Ectodermal cell (in vitro differentiated cells): ENCODE measurements at regions not wholly inside any gene's neighbourhood (a gene's known extent, or its start where the extent isn't known, plus 50 kb on each side); places are given as distances from the start of the nearest gene placed in this dataset.
"Not testable (repeated sequence)": the region's sequence is repeated elsewhere in the genome, so short reads cannot be mapped to it uniquely, and the experiment has no call there.

Experiments
- H3K27ac ChIP-seq: 2 replicates; pipeline ENCODE4 v1.7.0; 2013; ENCODE audit warnings: mild to moderate bottlenecking, low read depth, low read length; ENCODE audit not compliant: insufficient read depth, poor library complexity, severe bottlenecking
- H3K27me3 ChIP-seq: 2 replicates; pipeline ENCODE4 v1.7.0; 2013; ENCODE audit warnings: mild to moderate bottlenecking, low read length; ENCODE audit not compliant: insufficient read depth, control insufficient read depth, poor library complexity, severe bottlenecking
- H3K36me3 ChIP-seq: one replicate; pipeline ENCODE4 v1.7.0; 2013; ENCODE audit warnings: low read length; ENCODE audit not compliant: control insufficient read depth, insufficient read depth
- H3K4me1 ChIP-seq: one replicate; pipeline ENCODE4 v1.7.0; 2013; ENCODE audit warnings: low read length; ENCODE audit not compliant: control insufficient read depth, insufficient read depth
- H3K4me3 ChIP-seq: 2 replicates; pipeline ENCODE4 v1.7.0; 2013; ENCODE audit warnings: low read depth, low read length, control low read depth; ENCODE audit not compliant: insufficient read depth
- H3K9me3 ChIP-seq: 2 replicates; pipeline ENCODE4 v1.7.0; 2013; ENCODE audit warnings: mild to moderate bottlenecking, low read length, moderate library complexity; ENCODE audit not compliant: control insufficient read depth
- WGBS, 2 experiments: methylation state at CpG; one replicate each; pipeline ENCODE4 v1.1.7; 2013; ENCODE audit warnings: missing lambda C conversion rate in 2 of 2; 5-methylcytosine and 5-hydroxymethylcytosine counted together

GRCh38 chr4:138458751-138459150 is 216.6 kb upstream of the SLC7A11 start:
- no peaks in the 10 kb centered on the region for H3K27me3 ChIP-seq
- H3K4me1 ChIP-seq, result no peaks in the 10 kb centered on the region
- no peaks in the 10 kb centered on the region for H3K36me3 ChIP-seq
- H3K27ac ChIP-seq, result no peak overlapping the region
- 94 to 96% methylated on average over 3 of the region's 3 CpGs for WGBS, 2 experiments
- H3K4me3 ChIP-seq, result no peak overlapping the region
- no peaks in the 10 kb centered on the region for H3K9me3 ChIP-seq

DNA sequence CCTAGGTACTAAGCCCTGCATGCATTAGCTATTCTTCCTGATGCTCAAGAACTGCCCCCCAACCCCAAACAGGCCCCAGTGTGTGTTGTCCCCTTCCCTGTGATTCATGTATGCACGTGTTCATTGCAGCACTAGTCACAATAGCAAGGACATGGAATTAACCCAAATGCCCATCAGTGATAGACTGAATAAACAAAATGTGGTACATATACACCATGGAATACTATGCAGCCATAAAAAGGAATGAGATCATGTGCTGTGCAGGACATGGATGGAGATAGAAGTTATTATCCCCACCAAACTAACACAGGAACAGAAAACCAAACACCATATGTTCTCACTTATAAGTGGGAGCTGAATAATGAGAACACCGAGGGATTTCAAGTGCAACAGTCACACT is 214.2 kb upstream of the SLC7A11 start:
- H3K4me1 ChIP-seq, H3K27ac ChIP-seq, H3K4me3 ChIP-seq, H3K27me3 ChIP-seq, H3K36me3 ChIP-seq, H3K9me3 ChIP-seq: not testable (repeated sequence)
- 90 to 92% methylated on average over 2 of the region's 2 CpGs for WGBS, 2 experiments

DNA sequence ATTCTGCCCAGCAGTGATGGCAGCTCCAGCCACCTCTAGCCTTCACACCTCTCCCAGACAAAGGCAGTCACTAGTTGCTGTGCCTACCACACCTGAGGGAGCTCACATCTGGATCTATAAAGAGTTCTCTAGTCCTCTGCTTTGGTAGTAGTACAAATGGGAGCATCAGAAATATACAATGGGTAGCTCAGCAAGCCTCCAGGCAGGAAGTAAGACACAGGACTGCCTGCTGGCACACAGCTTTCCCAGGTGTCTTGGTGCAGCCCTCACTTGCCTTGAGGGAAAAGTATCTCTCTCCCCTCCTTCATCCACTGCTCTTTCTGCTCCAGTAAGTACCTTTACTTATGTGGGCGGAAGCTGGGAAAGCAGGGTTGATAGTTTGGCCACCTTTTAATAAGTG is 212.9 kb upstream of the SLC7A11 start:
- Histone ChIP-seq H3K27me3 (no peaks in the 10 kb centered on the region), H3K36me3 (no peaks in the 10 kb centered on the region), H3K4me3 (no peak overlapping the region), H3K9me3 (no peaks in the 10 kb centered on the region), H3K4me1 (no peaks in the 10 kb centered on the region), H3K27ac (no peak overlapping the region)
- 67% methylated on average over 1 of the region's 1 CpG; no CpG with 5 or more reads in 1 of the 2 experiments for WGBS, 2 experiments

DNA sequence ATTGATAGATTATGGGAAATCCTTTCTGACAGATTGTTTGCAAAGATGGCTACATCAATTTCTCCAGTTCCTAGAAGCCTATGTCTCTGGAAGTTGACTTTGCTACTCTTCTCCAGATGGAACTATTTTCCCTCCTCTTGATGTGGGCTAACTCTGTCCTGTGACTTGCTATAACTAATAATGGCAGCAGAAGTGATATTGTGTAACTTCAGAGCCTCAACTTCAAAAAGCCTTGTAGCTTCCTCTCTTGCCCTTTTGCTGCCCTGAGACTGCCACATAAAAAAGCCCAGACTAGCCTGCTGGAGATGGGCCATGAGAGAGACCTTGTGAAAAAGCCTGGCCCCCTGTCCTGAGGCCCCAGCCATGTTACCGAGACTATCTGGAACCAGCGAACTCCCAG is 210.7 kb upstream of the SLC7A11 start:
- H3K36me3 ChIP-seq, result no peaks in the 10 kb centered on the region
- no peaks in the 10 kb centered on the region for H3K27me3 ChIP-seq
- no peaks in the 10 kb centered on the region for H3K9me3 ChIP-seq
- H3K4me3 ChIP-seq, result no peak overlapping the region
- H3K27ac ChIP-seq, result no peak overlapping the region
- 92 to 98% methylated on average over 2 of the region's 2 CpGs for WGBS, 2 experiments
- no peaks in the 10 kb centered on the region for H3K4me1 ChIP-seq

DNA sequence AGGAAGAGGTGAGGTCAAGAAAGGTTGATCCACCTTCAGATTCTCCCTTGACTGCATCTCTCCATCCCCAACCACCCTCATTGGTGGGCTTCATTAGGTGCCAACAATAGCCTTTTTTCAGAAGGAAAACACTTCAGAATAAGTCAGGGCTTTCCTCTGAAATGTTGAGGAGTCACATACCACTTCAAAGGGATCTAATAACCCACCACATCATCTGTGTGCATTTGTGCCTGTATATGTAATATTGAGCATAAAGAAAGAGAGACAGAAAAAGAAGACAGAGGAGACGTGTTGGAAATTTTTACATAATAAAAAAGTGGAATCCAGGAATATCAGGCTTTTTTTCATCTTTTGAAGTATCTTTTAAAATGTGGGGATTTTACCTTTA is 209.1 kb upstream of the SLC7A11 start:
- Histone ChIP-seq H3K4me3 (no peak overlapping the region), H3K27me3 (no peaks in the 10 kb centered on the region)
- 90 to 100% methylated on average over 1 of the region's 1 CpG for WGBS, 2 experiments

GRCh38 chr4:138450546-138451275 is 208.6 kb upstream of the SLC7A11 start:
- Histone ChIP-seq H3K9me3 (no peaks in the 10 kb centered on the region), H3K36me3 (no peaks in the 10 kb centered on the region), H3K27ac (no peak overlapping the region), H3K4me3 (no peak overlapping the region), H3K4me1 (no peaks in the 10 kb centered on the region), H3K27me3 (no peaks in the 10 kb centered on the region)
- 91 to 96% methylated on average over 3 of the region's 3 CpGs for WGBS, 2 experiments

More for the DNA sequence above, 209.1 kb upstream of the SLC7A11 start:
- Histone ChIP-seq H3K9me3 (no peaks in the 10 kb centered on the region), H3K27ac (no peak overlapping the region), H3K36me3 (no peaks in the 10 kb centered on the region), H3K4me1 (no peaks in the 10 kb centered on the region)

- no peaks in the 10 kb centered on the region for H3K4me1 ChIP-seq
- no peak overlapping the region for H3K27ac ChIP-seq
- H3K9me3 ChIP-seq, result no peaks in the 10 kb centered on the region
- H3K27me3 ChIP-seq, result no peaks in the 10 kb centered on the region
- WGBS, 2 experiments, result 91 to 96% methylated on average over 3 of the region's 3 CpGs
- no peaks in the 10 kb centered on the region for H3K36me3 ChIP-seq
- H3K4me3 ChIP-seq, result no peak overlapping the region
Observed at GRCh38 chr4:138449938-138450337, 207.8 kb upstream of the SLC7A11 start.

DNA sequence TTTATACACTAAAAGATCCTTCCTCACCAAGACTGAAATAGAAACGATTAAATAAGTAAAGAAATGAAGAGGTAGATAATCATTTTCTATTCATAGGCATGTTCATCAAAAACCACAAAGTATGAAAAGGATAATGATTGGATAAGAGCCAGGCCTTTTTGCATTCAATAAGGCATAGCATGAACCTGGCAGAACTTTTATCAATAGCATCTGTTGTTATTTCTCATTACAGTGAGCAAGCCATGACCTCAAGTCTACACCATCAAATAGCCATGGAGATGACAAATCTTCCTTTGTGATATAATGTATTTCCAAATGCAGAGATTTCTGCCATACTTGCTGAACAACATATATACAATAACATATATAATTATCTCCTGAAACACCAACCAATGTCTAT is 206.0 kb upstream of the SLC7A11 start:
- WGBS, 2 experiments, result 100% methylated on average over 1 of the region's 1 CpG; no CpG with 5 or more reads in 1 of the 2 experiments
- Histone ChIP-seq H3K9me3 (no peaks in the 10 kb centered on the region), H3K27me3 (no peaks in the 10 kb centered on the region), H3K36me3 (no peaks in the 10 kb centered on the region), H3K4me3 (no peak overlapping the region), H3K4me1 (no peaks in the 10 kb centered on the region), H3K27ac (no peak overlapping the region)

DNA sequence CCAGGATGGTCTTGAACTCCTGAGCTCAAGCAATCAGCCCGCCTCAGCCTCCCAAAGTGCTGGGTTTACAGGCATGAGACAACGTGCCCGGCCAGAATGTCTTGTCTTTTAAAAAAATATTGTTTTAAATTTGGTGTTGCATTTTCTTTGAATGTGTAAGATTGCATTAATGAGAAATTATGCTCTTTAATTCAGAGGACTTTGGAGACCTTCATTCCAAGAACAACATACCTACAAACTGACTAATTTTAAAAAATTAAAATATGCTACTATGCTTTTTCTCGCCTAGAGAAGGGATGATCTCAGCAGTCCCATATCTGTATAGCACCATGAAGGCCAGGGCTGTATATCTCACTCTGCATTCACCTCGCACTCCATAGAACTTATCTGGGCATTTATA is 204.3 kb upstream of the SLC7A11 start:
- no peaks in the 10 kb centered on the region for H3K9me3 ChIP-seq
- 89 to 95% methylated on average over 5 of the region's 5 CpGs for WGBS, 2 experiments
- no peak overlapping the region for H3K27ac ChIP-seq
- H3K27me3 ChIP-seq, result no peaks in the 10 kb centered on the region
- H3K36me3 ChIP-seq, result no peaks in the 10 kb centered on the region
- no peak overlapping the region for H3K4me3 ChIP-seq
- no peaks in the 10 kb centered on the region for H3K4me1 ChIP-seq

DNA sequence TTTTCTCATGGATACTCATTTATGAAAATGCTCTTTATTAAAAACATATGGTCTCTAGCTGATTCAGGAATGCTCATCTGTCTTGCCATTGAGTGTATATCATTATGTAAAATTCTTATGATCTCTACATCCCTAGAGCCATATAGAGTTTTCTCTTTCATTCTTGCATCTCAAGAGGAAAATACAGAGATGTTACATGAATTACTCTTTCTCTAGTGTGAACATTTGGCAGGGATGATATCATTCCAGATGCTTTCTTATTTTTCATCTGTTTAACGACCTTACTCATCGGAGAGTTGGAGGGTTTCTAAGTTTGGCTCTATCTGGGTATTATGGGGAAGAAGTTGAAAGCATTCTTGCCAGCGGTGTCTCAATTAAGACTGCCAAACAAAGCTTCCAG is 202.9 kb upstream of the SLC7A11 start:
- Histone ChIP-seq H3K4me3 (no peak overlapping the region), H3K36me3 (no peaks in the 10 kb centered on the region), H3K27ac (no peak overlapping the region), H3K4me1 (no peaks in the 10 kb centered on the region), H3K9me3 (no peaks in the 10 kb centered on the region), H3K27me3 (no peaks in the 10 kb centered on the region)
- WGBS, 2 experiments, result 95 to 100% methylated on average over 2 to 3 of the region's 3 CpGs

GRCh38 chr4:138444260-138444659 is 202.1 kb upstream of the SLC7A11 start:
- Histone ChIP-seq H3K27ac (no peak overlapping the region), H3K9me3 (no peaks in the 10 kb centered on the region), H3K36me3 (no peaks in the 10 kb centered on the region), H3K4me3 (no peak overlapping the region), H3K4me1 (no peaks in the 10 kb centered on the region), H3K27me3 (no peaks in the 10 kb centered on the region)
- WGBS, 2 experiments, result 90 to 94% methylated on average over 2 of the region's 2 CpGs
